Posterior cingulate gyrus (tissue), 11 donors: ENCODE measurements at regions not wholly inside any gene's neighbourhood (a gene's known extent, or its start where the extent isn't known, plus 50 kb on each side); places are given as distances from the start of the nearest gene placed in this dataset.

Source experiments
- DNase-seq, 10 donors: peaks; one replicate each; pipeline versions ENCODE4 v3.0.0 to v3.0.0-alpha.2; 2020 to 2021; ENCODE audit warnings: mixed read lengths in 3 of 10
- intact Hi-C: fragments of 100-400 bp; cut with DNase I; formaldehyde crosslinking; loops from one replicate; pipeline ENCODE4 v1.15.1; 2023

GRCh38 chr5:91885291-91886265 lies 502.5 kb upstream of the ARRDC3 start:
- DNase-seq: no peak
- intact Hi-C loops: no loop called here

DNA sequence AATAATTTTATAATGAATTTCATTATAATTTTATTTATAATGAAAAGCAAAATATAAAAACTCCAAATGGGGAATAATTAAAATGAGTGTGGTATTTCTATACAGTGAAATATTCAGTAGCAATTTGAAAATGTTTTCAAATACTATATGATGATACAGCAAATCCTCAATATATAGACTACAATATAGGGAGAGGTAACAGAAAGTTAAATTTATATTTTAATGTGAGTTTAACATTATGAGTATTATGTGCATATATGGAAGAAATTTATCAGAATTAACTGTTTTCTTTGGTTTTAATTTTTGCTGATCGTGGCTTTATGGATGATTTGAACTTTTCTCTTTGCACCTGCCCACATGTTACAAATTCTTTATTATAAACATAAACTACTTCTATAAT lies 500.9 kb upstream of the ARRDC3 start:
- no peak for DNase-seq
- intact Hi-C loops: no loop called here

- intact Hi-C loops: no loop called here
- DNase-seq: no peak
Observed at GRCh38 chr5:91875196-91875779, 492.2 kb upstream of the ARRDC3 start.

DNA sequence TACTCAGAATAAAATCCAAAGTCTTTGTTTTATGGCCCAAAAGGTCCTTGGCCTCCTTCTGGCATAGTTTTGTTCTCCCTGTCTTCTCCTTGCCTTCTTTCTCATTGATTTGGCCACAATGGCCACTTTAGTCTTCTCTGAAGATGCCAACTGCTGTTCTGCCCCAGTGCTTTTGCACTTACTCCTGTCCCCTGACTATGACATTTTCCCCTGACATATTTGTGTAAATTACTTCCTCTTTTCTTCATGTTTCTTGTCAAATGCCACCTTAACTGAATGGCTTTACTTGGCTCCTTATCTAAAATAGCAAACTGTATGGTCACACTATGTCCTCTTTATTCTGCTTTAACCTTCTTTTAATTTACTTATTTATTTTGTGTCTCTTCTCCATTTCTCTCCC lies 484.7 kb upstream of the ARRDC3 start:
- intact Hi-C loops: no loop called here
- no peak for DNase-seq

- DNase-seq: no peak
- intact Hi-C loops: no loop called here
Observed at GRCh38 chr5:91865915-91866314, 482.8 kb upstream of the ARRDC3 start.

DNA sequence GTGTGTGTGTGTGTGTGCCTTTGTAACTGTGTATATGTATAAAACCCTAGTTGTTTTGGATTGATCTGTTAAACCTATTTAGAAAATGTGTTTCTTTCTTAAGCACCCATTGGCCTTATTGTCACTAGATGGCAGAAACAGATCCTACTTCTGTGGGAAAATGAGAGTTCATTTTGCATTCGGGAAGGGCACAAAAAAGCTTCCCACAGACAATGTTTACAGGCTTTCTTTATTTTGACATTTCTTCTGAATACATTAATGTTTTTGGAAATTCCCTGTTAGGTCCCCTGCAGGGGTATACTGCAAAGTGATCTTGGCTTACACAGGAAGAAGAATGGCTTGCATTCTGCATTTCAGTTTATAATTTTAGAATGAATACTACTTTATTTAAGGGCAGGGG lies 481.8 kb upstream of the ARRDC3 start:
- no peak for DNase-seq
- intact Hi-C loops: no loop called here

GRCh38 chr5:91851670-91852069 lies 468.6 kb upstream of the ARRDC3 start:
- DNase-seq: no peak

DNA sequence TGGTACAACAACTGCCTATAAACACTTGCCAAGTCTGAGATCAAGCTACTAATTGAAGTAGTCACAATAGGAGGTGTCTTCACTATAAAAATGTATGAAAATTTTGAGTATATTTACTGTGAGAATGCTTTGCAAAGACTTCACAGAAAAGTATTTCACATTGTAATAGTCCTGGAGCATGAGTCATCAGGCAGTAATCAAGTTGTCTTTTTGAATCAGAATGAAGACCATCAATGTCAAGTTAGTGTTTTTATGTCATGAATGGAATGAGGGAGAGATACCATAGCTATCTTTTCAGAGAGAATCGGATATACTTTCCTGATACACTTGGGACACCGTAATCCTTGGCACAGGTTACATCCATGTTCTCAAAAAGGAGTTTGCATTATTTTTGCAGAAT lies 466.9 kb upstream of the ARRDC3 start:
- no peak for DNase-seq
- intact Hi-C loops: no loop called here

More at GRCh38 chr5:91851670-91852069, 468.6 kb upstream of the ARRDC3 start:
- intact Hi-C loops: no loop called here

- intact Hi-C loops: no loop called here
- DNase-seq: no peak
Observed at GRCh38 chr5:91849069-91849468, 466.0 kb upstream of the ARRDC3 start.

- no peak for DNase-seq
- intact Hi-C loops: no loop called here
Observed at GRCh38 chr5:91848453-91848852, 465.3 kb upstream of the ARRDC3 start.

- DNase-seq: no peak
- intact Hi-C loops: no loop called here
Observed at GRCh38 chr5:91841423-91841822, 458.3 kb upstream of the ARRDC3 start.

GRCh38 chr5:91840412-91840811 lies 457.3 kb upstream of the ARRDC3 start:
- intact Hi-C loops: no loop called here
- no peak for DNase-seq

DNA sequence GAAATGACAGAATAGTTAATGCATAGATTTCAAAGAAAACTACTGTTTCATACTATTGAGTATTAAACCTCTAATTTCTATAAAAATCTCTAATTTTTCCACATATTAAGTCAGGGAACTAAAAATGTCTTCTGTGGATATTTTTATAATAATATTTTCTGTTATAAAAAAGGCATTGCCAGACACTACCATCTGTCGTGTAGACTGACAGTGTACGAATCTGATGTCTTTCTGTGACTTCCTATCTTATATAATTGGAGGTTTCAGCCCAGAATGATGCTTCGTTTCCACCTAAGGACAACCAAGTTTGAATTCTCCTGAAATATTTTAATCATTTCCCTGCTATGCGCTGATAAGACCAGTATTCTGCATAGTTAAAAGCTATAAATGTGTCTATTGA lies 456.6 kb upstream of the ARRDC3 start:
- intact Hi-C loops: no loop called here

GRCh38 chr5:91839233-91839632 lies 456.1 kb upstream of the ARRDC3 start:
- no peak for DNase-seq
- intact Hi-C loops: no loop called here

More for the DNA sequence above, 456.6 kb upstream of the ARRDC3 start:
- no peak for DNase-seq

GRCh38 chr5:91830361-91830953 lies 447.3 kb upstream of the ARRDC3 start:
- peak in 1 of 10 donors; percentile 54 for DNase-seq
- intact Hi-C loops: no loop called here

DNA sequence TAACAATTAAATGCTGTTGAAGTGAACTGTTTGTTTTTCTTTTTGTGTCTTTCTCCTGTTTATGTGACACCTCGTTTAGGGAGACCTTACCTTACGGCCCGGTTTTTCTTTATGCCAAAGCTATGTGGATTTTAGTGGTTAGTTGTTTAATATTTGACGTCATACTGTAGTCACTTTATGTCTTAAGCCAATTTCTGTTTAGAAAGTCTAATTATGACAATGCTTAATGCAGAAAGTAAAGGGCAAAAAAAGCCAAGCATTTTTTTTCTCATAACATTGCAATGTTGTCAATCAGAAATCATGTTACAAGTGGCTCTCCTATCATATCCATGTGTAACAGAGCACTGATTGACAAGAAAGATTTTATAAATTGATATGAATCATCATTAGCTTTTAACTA lies 442.5 kb upstream of the ARRDC3 start:
- intact Hi-C loops: no loop called here
- no peak for DNase-seq

GRCh38 chr5:91824406-91824805 lies 441.3 kb upstream of the ARRDC3 start:
- intact Hi-C loops: no loop called here
- DNase-seq: no peak

GRCh38 chr5:91820874-91821273 lies 437.8 kb upstream of the ARRDC3 start:
- no peak for DNase-seq
- intact Hi-C loops: no loop called here

- intact Hi-C loops: no loop called here
Observed at GRCh38 chr5:91816681-91817080, 433.6 kb upstream of the ARRDC3 start.

GRCh38 chr5:91797576-91797975 lies 414.5 kb upstream of the ARRDC3 start:
- DNase-seq: no peak
- intact Hi-C loops: no loop called here

More at GRCh38 chr5:91816681-91817080, 433.6 kb upstream of the ARRDC3 start:
- DNase-seq: no peak

DNA sequence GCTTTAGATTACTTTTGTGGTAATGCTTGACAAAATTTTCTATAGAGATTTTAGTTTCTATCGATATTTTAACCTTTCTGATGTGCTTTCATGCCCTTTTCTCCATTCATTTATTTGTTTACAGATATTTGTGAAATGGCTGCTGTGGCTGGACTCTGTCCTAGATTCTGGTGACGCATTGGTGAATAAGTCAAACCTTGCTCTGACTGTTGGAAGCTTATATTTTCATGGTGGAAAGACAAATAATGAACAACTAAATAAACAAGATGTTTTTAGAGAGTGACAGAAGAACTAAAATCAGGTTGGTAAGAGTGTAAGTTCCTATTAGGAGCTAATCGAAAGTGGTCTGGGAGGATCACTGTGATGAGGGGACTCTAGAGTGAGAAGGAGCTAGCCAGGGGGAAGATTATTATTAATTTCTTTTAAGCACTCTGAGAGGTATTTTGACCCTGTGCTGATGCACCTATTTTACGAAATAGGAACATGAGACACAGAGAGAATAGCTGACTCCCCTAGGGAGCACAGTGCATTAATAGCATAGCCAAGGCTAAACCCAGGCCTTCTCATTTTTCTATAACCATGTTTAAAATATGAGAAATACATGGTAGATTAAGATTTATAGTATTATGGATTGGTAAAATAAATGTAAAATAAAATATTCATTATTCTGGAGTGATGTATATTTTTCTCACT lies 411.9 kb upstream of the ARRDC3 start:
- intact Hi-C loops: no loop called here
- no peak for DNase-seq
